Ramos (cell line): ENCODE measurements at regions not wholly inside any gene's neighbourhood (a gene's known extent, or its start where the extent isn't known, plus 50 kb on each side); places are given as distances from the start of the nearest gene placed in this dataset.

Experiments
- in situ Hi-C: fragments of 300-500 bp; cut with MboI; formaldehyde crosslinking; loops from one replicate; pipeline ENCODE4 v1.14.3; 2022; ENCODE audit warnings: low sequenced_read_pairs; ENCODE audit not compliant: unreplicated experiment

- in situ Hi-C loops = no loop called here
These were observed 595.1 kb downstream of the RAB28 start for GRCh38 chr4:12889054-12889453.

- in situ Hi-C loops = no loop called here
These were observed 599.0 kb downstream of the RAB28 start for GRCh38 chr4:12884846-12885796.

GRCh38 chr4:12881945-12882584 lies 602.1 kb downstream of the RAB28 start:
- in situ Hi-C loops = no loop called here

- in situ Hi-C loops = no loop called here
These were observed 603.3 kb downstream of the RAB28 start for GRCh38 chr4:12880844-12881243.

- in situ Hi-C loops = no loop called here
These were observed 604.6 kb downstream of the RAB28 start for GRCh38 chr4:12879496-12879895.

- in situ Hi-C loops = no loop called here
These were observed 608.4 kb downstream of the RAB28 start for GRCh38 chr4:12875640-12876243.

GRCh38 chr4:12873351-12873750 lies 610.8 kb downstream of the RAB28 start:
- in situ Hi-C loops = no loop called here

GRCh38 chr4:12861422-12861821 lies 622.7 kb downstream of the RAB28 start:
- in situ Hi-C loops = no loop called here

GRCh38 chr4:12852338-12853307 lies 631.5 kb downstream of the RAB28 start:
- in situ Hi-C loops = no loop called here

- in situ Hi-C loops = loop anchor here (10.0 kb wide), 1 partner anchor 708 kb away; no protein-coding TSS in a partner anchor
These were observed 637.8 kb downstream of the RAB28 start for GRCh38 chr4:12846368-12846767.

- in situ Hi-C loops = loop anchor here (10.0 kb wide), 1 partner anchor 711 kb away; no protein-coding TSS in a partner anchor
These were observed 640.0 kb downstream of the RAB28 start for GRCh38 chr4:12844141-12844540.

- in situ Hi-C loops = no loop called here
These were observed 656.2 kb downstream of the RAB28 start for GRCh38 chr4:12827966-12828365.

GRCh38 chr4:12791536-12791935 lies 692.6 kb downstream of the RAB28 start:
- in situ Hi-C loops = no loop called here

- in situ Hi-C loops = no loop called here
These were observed 696.9 kb downstream of the RAB28 start for GRCh38 chr4:12787261-12787660.

- in situ Hi-C loops = no loop called here
These were observed 705.4 kb downstream of the RAB28 start for GRCh38 chr4:12778706-12779105.

- in situ Hi-C loops = no loop called here
These were observed 705.9 kb downstream of the RAB28 start for GRCh38 chr4:12778191-12778590.

GRCh38 chr4:12770351-12770750 lies 713.8 kb downstream of the RAB28 start:
- in situ Hi-C loops = no loop called here

GRCh38 chr4:12761694-12762093 lies 722.4 kb downstream of the RAB28 start:
- in situ Hi-C loops = no loop called here

GRCh38 chr4:12747154-12747553 lies 737.0 kb downstream of the RAB28 start:
- in situ Hi-C loops = no loop called here

- in situ Hi-C loops = no loop called here
These were observed 737.9 kb downstream of the RAB28 start for GRCh38 chr4:12746221-12746620.
